Activated CD4-positive, alpha-beta T cell treated with anti-CD3 and anti-CD28 coated beads for 36 hours (primary cell): ENCODE measurements at regions not wholly inside any gene's neighbourhood (a gene's known extent, or its start where the extent isn't known, plus 50 kb on each side); places are given as distances from the start of the nearest gene placed in this dataset.
"Not testable (repeated sequence)": the region's sequence is repeated elsewhere in the genome, so short reads cannot be mapped to it uniquely, and the experiment has no call there.

ENCODE experiments used
- ATAC-seq: fragments of 200-7000 bp; cut with Tn5 transposase; one replicate; pipeline ENCODE4 v1.10.0; 2021; ENCODE audit warnings: mild to moderate bottlenecking, moderate library complexity
- CTCF ChIA-PET: fragments of 350-600 bp; sonication (Branson Sonifier 250); formaldehyde crosslinking; loops from one replicate; lab custom pipeline; 2021; ENCODE audit warnings: antibody characterized with exemption; lab: Charles Lee
- POLR2A ChIA-PET: fragments of 350-600 bp; sonication (Branson Sonifier 250); formaldehyde crosslinking; loops from one replicate; lab custom pipeline; 2021; ENCODE audit warnings: antibody characterized with exemption, inconsistent platforms; lab: Charles Lee
- DNase-seq: peaks from one replicate; pipeline ENCODE4 v3.0.0-alpha.2; 2020
- H3K27ac Mint-ChIP-seq: one replicate; pipeline ENCODE4 v1.8.0; 2021; ENCODE audit warnings: mixed read lengths
- H3K27me3 Mint-ChIP-seq: one replicate; pipeline ENCODE4 v1.8.0; 2021; ENCODE audit warnings: mixed read lengths
- H3K36me3 Mint-ChIP-seq: one replicate; pipeline ENCODE4 v1.8.0; 2021; ENCODE audit warnings: low read depth, mixed read lengths
- H3K4me1 Mint-ChIP-seq: one replicate; pipeline ENCODE4 v1.8.0; 2021; ENCODE audit warnings: mixed read lengths
- H3K4me3 Mint-ChIP-seq: one replicate; pipeline ENCODE4 v1.8.0; 2021; ENCODE audit warnings: mild to moderate bottlenecking, moderate library complexity, mixed read lengths
- H3K9me3 Mint-ChIP-seq: one replicate; pipeline ENCODE4 v1.8.0; 2021; ENCODE audit warnings: low read depth, mixed read lengths
- intact Hi-C, 2 experiments: fragments of 100-400 bp; cut with DNase I in 1 of 2; cut with micrococcal nuclease in 1 of 2; formaldehyde crosslinking; loops; one replicate each; pipeline versions ENCODE4 v1.14.2 to v1.15.1; 2022 to 2024; cut with DNase I, micrococcal nuclease

DNA sequence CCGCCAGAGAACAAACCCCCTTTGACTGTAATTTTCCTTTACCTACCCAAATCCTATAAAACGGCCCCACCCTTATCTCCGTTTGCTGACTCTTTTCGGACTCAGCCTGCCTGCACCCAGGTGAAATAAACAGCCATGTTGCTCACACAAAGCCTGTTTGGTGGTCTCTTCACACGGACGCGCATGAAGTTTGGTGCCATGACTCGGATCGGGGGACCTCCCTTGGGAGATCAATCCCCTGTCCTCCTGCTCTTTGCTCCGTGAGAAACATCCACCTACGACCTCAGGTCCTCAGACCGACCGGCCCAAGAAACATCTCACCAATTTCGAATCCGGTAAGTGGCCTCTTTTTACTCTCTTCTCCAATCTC lies 52.1 kb upstream of the FAM124A start:
- intact Hi-C loops, H3K9me3 Mint-ChIP-seq, H3K36me3 Mint-ChIP-seq, H3K4me3 Mint-ChIP-seq, DNase-seq, POLR2A ChIA-PET, H3K4me1 Mint-ChIP-seq, ATAC-seq, H3K27ac Mint-ChIP-seq: not testable (repeated sequence)
- peaks cover 20% of the 10 kb centered on the region for H3K27me3 Mint-ChIP-seq
- CTCF ChIA-PET: interaction anchor here (0.6 kb wide), 1 partner anchor 115 kb away, joined by 3 read pairs; no protein-coding TSS in a partner anchor

DNA sequence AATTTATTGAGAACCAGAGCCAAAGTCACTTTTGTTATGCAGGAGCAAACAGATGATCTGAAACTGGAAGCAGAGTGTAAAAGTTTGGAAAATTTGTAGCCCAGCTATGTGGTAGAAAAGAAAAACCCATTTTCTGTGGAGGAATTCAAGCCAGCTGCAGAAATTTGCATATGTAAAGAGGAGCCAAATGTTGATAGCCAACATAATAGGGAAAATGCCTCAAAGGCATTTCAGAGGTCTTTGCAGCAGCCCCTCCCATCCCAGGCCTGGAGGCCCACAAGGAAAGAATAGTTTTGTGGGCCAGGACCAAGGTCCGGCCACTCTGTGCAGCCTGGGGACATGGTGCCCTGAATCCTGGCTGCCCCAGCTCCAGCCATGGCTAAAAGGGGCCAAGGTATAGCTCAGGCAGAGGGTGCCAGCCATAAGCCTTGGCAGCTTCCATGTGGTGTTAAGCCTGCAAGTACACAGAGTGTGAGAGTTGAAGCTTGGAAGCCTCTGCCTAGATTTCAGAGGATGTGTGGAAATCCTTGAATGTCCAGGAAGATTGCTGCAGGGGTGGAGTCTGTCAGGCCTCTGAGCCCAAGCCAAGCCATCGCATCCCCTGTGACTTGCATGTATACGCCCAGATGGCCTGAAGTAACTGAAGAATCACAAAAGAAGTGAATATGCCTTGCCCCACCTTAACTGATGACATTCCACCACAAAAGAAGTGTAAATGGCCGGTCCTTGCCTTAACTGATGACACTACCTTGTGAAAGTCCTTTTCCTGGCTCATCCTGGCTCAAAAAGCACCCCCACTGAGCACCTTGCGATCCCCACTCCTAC lies 52.7 kb upstream of the FAM124A start:
- CTCF ChIA-PET: interaction anchor here (0.6 kb wide), 2 partner anchors 45 to 115 kb away, joined by 3 to 4 read pairs; no protein-coding TSS in a partner anchor
- H3K9me3 Mint-ChIP-seq, POLR2A ChIA-PET, H3K4me3 Mint-ChIP-seq, H3K4me1 Mint-ChIP-seq, H3K27ac Mint-ChIP-seq, intact Hi-C loops, ATAC-seq, H3K36me3 Mint-ChIP-seq, DNase-seq: not testable (repeated sequence)
- peaks cover 20% of the 10 kb centered on the region for H3K27me3 Mint-ChIP-seq

DNA sequence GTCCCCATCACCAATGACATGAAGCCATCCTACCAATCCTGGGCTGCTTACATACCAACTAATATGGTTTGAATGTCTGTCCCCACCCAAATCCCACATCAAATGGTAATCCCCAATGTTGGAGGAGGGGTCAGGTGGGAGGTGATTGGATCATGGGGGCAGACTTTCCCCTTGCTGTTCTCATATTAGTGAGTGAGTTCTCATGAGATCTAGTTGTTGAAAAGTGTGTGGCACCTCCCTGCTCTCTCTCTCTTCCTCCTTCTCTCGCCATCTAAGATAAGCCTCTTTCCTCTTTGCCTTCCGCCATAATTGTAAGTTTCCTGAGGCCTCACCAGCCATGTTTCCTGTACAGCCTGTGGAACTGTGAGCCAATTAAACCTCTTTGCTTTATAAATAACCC lies 53.6 kb upstream of the FAM124A start:
- H3K9me3 Mint-ChIP-seq: no peaks in the 10 kb centered on the region
- DNase-seq (no peak), ATAC-seq (no peak)
- no peak overlapping the region for H3K27ac Mint-ChIP-seq
- H3K27me3 Mint-ChIP-seq: peaks cover 22% of the 10 kb centered on the region
- ChIA-PET POLR2A (no interaction called here), CTCF (interaction anchor here (0.6 kb wide), 1 partner anchor 44 kb away, joined by 4 read pairs; no protein-coding TSS in a partner anchor)
- H3K4me1 Mint-ChIP-seq: no peaks in the 10 kb centered on the region
- no peaks in the 10 kb centered on the region for H3K36me3 Mint-ChIP-seq
- intact Hi-C loops: no loop called here
- no peak overlapping the region for H3K4me3 Mint-ChIP-seq

DNA sequence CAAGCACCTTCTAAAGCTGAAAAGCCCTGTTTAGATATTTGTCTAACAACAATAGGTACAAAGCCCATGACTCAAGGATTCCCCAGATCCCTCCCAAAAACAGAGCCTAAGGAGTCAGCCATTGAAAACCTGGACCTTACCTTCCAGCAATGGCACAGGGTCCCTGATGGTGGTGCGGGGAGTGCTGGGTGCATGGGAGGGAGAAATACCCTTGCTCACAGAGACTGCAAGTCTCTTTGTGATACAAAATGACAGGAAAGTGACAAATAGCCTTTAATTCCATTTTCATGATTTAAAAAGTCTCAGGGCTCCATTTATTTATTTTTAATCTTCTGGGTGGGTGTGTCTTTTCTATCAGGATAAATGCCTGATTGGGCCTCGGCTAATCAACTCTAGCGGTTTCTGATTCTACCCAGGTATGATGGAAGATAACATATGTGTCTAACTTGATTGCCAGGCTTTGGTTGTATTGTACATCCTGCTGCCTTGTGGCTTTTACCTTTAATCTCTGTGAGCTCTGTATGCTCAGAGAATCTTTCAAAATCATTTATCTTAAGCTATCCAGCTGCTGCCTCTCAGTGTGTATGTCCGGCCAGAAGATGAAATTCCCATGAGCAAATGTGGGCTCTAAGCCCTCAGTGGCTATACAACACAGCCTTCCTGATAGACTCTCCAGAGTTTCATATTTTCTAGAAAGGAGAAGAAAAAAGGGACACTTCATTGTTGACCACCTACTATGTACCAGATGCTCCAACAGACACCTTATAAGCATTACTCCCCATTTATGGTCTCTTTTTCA lies 54.6 kb upstream of the FAM124A start:
- intact Hi-C loops: no loop called here
- Mint-ChIP-seq H3K4me3 (no peak overlapping the region), H3K36me3 (no peaks in the 10 kb centered on the region), H3K27me3 (peaks cover 23% of the 10 kb centered on the region), H3K27ac (no peak overlapping the region), H3K9me3 (no peaks in the 10 kb centered on the region), H3K4me1 (no peaks in the 10 kb centered on the region)
- ATAC-seq: no peak
- CTCF ChIA-PET: no interaction called here
- no peak for DNase-seq
- POLR2A ChIA-PET: no interaction called here

DNA sequence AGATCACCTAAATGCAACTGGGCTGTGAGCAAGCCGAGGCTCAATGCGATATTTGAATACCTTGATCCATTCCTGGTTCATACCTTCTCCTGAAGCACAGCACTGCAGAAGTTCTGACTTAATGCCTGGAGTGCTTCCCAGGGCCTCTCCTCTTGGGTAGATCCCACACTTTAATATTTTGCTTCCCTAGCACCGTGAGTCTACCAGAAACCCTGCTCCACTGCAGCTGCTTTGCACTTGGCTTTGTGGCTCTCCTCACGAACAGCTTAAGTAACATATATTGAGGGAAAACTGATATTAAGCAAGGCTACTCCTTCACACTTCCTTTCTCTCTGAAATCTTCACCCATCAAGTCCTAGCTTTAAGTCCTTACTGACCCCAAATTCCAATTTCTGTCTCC lies 51.6 kb upstream of the C13orf42 start:
- Mint-ChIP-seq H3K27ac (no peak overlapping the region), H3K4me1 (peaks cover 8% of the 10 kb centered on the region), H3K4me3 (no peak overlapping the region), H3K36me3 (no peaks in the 10 kb centered on the region), H3K9me3 (no peaks in the 10 kb centered on the region), H3K27me3 (peaks cover 8% of the 10 kb centered on the region)
- CTCF ChIA-PET: no interaction called here
- POLR2A ChIA-PET: no interaction called here
- no peak for DNase-seq
- no peak for ATAC-seq
- intact Hi-C loops: no loop called here
